Tibial artery (tissue), 4 donors: ENCODE measurements at regions not wholly inside any gene's neighbourhood (a gene's known extent, or its start where the extent isn't known, plus 50 kb on each side); places are given as distances from the start of the nearest gene placed in this dataset.

ENCODE experiments used
- DNase-seq, 2 donors: peaks; one replicate each; pipeline ENCODE4 v3.0.0-alpha.2; 2019
- H3K27ac ChIP-seq, 2 donors: fragments of 200-600 bp; sonication (generic) in 1 of 2; 1 replicate in 1 of 2; 2 replicates in 1 of 2; pipeline ENCODE4 v1.5.1; 2018 to 2019; ENCODE audit warnings: mild to moderate bottlenecking in 1 of 2
- H3K27me3 ChIP-seq, 2 donors: fragments of 200-600 bp; sonication (generic) in 1 of 2; one replicate each; pipeline versions ENCODE4 v1.5.1 to v1.6.0; 2016 to 2019
- H3K36me3 ChIP-seq, 3 donors: fragments of 200-600 bp; sonication (generic) in 2 of 3; one replicate each; pipeline ENCODE4 v1.5.1; 2016 to 2019; ENCODE audit warnings: mild to moderate bottlenecking in 2 of 3
- H3K4me1 ChIP-seq, 4 donors: fragments of 200-600 bp; sonication (generic) in 2 of 4; 1 replicate in 3 of 4; 2 replicates in 1 of 4; pipeline ENCODE4 v1.5.1; 2016 to 2019
- H3K4me3 ChIP-seq, 2 donors: fragments of 200-600 bp; sonication (generic) in 1 of 2; 1 replicate in 1 of 2; 2 replicates in 1 of 2; pipeline ENCODE4 v1.5.1; 2018 to 2019; ENCODE audit warnings: mild to moderate bottlenecking in 2 of 2
- H3K9me3 ChIP-seq, 3 donors: fragments of 200-600 bp; sonication (generic) in 1 of 3; one replicate each; pipeline ENCODE4 v1.5.1; 2016 to 2019
- CTCF ChIP-seq, 2 experiments: fragments of 200-600 bp in 1 of 2; fragments of 450-650 bp in 1 of 2; IDR thresholded peaks; one replicate each; pipeline ENCODE4 v1.5.1; 2017 to 2019; ENCODE audit warnings: antibody characterized with exemption in 2 of 2, mild to moderate bottlenecking in 1 of 2, moderate library complexity in 1 of 2
- intact Hi-C: fragments of 100-400 bp; cut with DNase I; formaldehyde crosslinking; loops from one replicate; pipeline ENCODE4 v1.15.0; 2023; ENCODE audit warnings: low total_unique reads

DNA sequence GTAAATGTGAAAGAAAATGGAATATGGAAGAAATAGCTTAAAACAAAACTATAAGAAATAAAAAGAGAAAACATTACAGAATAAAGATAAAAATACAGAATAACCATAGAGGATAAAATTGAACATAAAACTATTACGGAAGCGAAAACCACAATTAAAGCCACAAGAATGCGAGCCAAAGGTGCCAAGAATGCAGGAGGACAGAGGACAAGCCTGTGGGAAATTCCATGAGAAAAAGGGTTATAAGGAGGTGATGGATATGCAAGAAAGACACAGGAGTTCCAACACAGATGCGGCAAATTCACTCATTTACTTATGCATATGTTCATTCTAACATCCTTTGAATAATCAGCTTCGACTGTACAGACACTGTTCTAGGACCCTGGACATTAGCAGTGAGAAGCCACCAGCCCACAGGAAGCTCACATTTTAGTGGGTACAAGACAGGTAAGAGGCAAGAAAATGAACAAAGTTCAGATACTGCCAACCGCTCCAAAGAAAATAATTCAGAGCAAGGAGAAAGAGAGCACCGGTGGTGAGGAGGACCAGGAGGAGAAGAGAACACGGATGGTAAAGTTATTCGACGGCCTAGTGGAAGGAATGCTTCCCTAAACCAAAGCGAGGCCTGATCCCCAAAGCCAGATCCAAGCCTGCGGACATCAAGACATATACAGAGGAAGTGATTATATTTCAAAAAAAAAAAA lies 213.7 kb upstream of the MGMT start:
- no peaks in the 10 kb centered on the region for H3K36me3 ChIP-seq
- H3K27ac ChIP-seq = no peak overlapping the region
- H3K9me3 ChIP-seq = no peaks in the 10 kb centered on the region
- no peak for DNase-seq
- intact Hi-C loops = no loop called here
- TF ChIP-seq CTCF (IDR thresholded peaks at IDR 0.05) = no peak
- no peaks in the 10 kb centered on the region for H3K4me1 ChIP-seq
- no peak overlapping the region for H3K4me3 ChIP-seq
- peaks cover 0 to 18% of the 10 kb centered on the region in 2 donors for H3K27me3 ChIP-seq

- Histone ChIP-seq H3K27me3 (peaks cover 0 to 18% of the 10 kb centered on the region in 2 donors), H3K36me3 (no peaks in the 10 kb centered on the region), H3K4me1 (no peaks in the 10 kb centered on the region), H3K9me3 (no peaks in the 10 kb centered on the region), H3K27ac (no peak overlapping the region), H3K4me3 (no peak overlapping the region)
- no peak for DNase-seq
- TF ChIP-seq CTCF (IDR thresholded peaks at IDR 0.05) = no peak
- intact Hi-C loops = no loop called here
These were observed 213.2 kb upstream of the MGMT start for GRCh38 chr10:129253865-129254179.

GRCh38 chr10:129258283-129258923 lies 208.6 kb upstream of the MGMT start:
- H3K4me3 ChIP-seq = no peak overlapping the region
- no peaks in the 10 kb centered on the region for H3K36me3 ChIP-seq
- no peak for DNase-seq
- H3K9me3 ChIP-seq = no peaks in the 10 kb centered on the region
- H3K27me3 ChIP-seq = peaks cover 0 to 9% of the 10 kb centered on the region in 2 donors
- intact Hi-C loops = no loop called here
- peak overlapping the region in 1 of 2 donors; percentile 20 for H3K27ac ChIP-seq
- H3K4me1 ChIP-seq = no peaks in the 10 kb centered on the region
- TF ChIP-seq CTCF (IDR thresholded peaks at IDR 0.05) = no peak

DNA sequence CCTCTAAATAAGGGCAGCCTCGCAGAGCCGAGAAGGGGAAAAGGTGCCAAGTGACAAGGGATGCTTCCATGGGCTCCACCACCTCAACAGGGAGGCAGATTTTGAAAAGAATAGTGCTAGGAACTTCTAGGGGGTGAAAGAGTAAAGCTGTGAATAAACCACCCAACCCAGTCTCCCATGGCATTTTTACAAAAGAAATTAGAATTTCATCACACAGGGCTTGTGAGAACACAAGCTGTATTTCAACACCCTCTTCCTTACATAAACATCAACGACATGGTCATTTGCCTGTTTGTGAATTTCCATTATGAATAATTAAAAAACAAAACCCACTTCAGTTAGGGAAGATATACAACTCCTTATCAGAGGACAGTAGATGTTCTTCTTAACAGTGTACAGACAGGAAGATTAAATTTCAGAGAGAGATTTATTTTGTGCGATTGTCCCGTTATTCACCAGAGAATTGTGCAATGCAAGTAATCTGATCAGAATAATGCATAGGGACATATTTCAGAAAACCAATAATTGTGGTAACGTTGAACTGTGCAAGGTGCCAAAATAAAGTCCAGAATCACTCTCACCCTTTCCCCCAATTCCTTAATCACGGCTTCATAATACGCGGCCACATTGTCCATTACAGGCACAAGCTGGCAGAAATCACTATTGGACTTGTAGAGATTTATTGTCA lies 207.8 kb upstream of the MGMT start:
- Histone ChIP-seq H3K27me3 (peaks cover 0 to 7% of the 10 kb centered on the region in 2 donors), H3K27ac (peak overlapping the region in 1 of 2 donors; percentile 20), H3K4me1 (no peaks in the 10 kb centered on the region), H3K36me3 (no peaks in the 10 kb centered on the region), H3K4me3 (no peak overlapping the region), H3K9me3 (no peaks in the 10 kb centered on the region)
- no peak for TF ChIP-seq CTCF (IDR thresholded peaks at IDR 0.05)
- intact Hi-C loops = no loop called here
- no peak for DNase-seq

DNA sequence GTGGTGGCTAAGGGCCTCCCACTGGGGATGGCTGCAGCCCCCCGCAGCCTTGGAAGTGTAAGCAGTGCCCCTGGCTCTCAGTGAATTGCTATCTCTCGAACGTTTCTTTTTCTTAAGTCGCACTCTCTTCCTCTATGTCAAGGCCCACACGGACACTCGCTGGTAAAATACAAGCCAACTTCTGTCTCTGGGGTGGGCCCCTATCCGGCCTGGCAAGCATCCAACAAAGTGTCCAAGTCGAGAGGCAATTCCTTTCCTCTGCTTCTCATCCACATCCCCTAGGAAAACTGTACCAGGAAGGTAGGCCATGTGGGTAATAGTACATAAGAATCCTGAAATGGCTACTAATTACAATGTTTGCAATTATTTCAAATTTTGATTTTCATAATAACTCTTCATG lies 194.9 kb upstream of the MGMT start:
- no peak overlapping the region for H3K4me3 ChIP-seq
- intact Hi-C loops = no loop called here
- no peaks in the 10 kb centered on the region for H3K9me3 ChIP-seq
- no peaks in the 10 kb centered on the region for H3K36me3 ChIP-seq
- peaks cover 0 to 7% of the 10 kb centered on the region in 2 donors for H3K27me3 ChIP-seq
- no peaks in the 10 kb centered on the region for H3K4me1 ChIP-seq
- H3K27ac ChIP-seq = no peak overlapping the region
- no peak for TF ChIP-seq CTCF (IDR thresholded peaks at IDR 0.05)
- DNase-seq = no peak
